ENCODE measurements at regions not wholly inside any gene's neighbourhood (a gene's known extent, or its start where the extent isn't known, plus 50 kb on each side); places are given as distances from the start of the nearest gene placed in this dataset.
"Not testable (repeated sequence)": the region's sequence is repeated elsewhere in the genome, so short reads cannot be mapped to it uniquely, and the experiment has no call there.

DNA sequence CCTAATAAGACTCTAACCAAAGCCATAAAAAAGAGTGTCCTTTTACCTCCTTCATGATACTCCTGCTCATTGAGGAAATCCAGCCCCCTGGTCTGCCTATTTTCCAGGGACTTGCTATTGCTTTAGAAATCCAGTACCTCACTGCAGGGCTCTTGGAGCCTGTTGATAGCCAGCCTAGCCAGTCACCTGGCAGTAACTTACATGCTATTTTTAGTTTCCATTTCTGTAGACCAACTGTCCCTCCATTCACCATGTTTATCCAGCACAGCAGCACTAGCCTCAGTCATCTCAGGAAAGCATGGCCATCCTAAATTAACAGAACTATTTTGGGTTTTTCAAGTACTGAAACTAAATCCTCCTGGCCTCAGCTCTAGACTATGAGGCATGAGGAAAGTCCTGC, 91.5 kb upstream of the PHF24 start:
- Histone ChIP-seq H3K4me1 (no peaks in the 10 kb centered on the region), H3K36me3 (replicated peaks in 1 of 2; ENCODE audit: insufficient read depth in 1 of 2, low read depth in 2 of 2) (no peaks in the 10 kb centered on the region), H3K27ac (no peak overlapping the region), H3K27me3 (no peaks in the 10 kb centered on the region), H3K4me3 (no peak overlapping the region), H3K9me3 (no peaks in the 10 kb centered on the region)
- no peak for TF ChIP-seq POLR2A (IDR thresholded peaks at IDR 0.05)
- TF ChIP-seq, protein P1, sequence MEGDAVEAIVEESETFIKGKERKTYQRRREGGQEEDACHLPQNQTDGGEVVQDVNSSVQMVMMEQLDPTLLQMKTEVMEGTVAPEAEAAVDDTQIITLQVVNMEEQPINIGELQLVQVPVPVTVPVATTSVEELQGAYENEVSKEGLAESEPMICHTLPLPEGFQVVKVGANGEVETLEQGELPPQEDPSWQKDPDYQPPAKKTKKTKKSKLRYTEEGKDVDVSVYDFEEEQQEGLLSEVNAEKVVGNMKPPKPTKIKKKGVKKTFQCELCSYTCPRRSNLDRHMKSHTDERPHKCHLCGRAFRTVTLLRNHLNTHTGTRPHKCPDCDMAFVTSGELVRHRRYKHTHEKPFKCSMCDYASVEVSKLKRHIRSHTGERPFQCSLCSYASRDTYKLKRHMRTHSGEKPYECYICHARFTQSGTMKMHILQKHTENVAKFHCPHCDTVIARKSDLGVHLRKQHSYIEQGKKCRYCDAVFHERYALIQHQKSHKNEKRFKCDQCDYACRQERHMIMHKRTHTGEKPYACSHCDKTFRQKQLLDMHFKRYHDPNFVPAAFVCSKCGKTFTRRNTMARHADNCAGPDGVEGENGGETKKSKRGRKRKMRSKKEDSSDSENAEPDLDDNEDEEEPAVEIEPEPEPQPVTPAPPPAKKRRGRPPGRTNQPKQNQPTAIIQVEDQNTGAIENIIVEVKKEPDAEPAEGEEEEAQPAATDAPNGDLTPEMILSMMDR (IDR thresholded peaks at IDR 0.05) = no peak
- no peak for ATAC-seq
- intact Hi-C loops (cut with DNase I) = no loop called here
- no peak for DNase-seq

DNA sequence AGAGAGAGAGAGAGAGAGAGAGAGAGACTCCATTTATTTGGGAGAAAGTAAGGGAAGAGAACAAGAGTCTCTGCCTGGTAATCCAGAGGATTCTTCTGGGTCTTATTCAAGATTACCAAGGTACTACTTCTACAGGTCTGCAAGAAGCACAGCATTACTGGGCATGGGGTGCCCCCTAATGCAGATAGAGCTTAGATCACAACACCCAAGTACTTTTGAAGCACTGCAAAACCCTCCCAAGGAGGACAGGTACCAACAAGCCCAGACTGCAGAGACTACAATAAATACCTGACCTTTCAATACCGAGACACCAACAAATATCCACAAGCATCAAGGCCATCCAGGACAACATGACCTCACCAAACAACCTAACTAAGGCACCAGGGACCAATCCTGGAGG, 94.7 kb upstream of the PHF24 start:
- no peak for ATAC-seq
- Histone ChIP-seq H3K4me1 (no peaks in the 10 kb centered on the region), H3K36me3 (replicated peaks in 1 of 2; ENCODE audit: insufficient read depth in 1 of 2, low read depth in 2 of 2) (no peaks in the 10 kb centered on the region), H3K4me3 (no peak overlapping the region), H3K9me3 (no peaks in the 10 kb centered on the region), H3K27me3 (no peaks in the 10 kb centered on the region), H3K27ac (no peak overlapping the region)
- WGBS, 2 donors = 6 to 82% methylated on average over 1 of the region's 1 CpG
- intact Hi-C loops (cut with DNase I) = no loop called here
- no peak for DNase-seq
- no peak for TF ChIP-seq POLR2A (IDR thresholded peaks at IDR 0.05)
- TF ChIP-seq, protein P1 (IDR thresholded peaks at IDR 0.05) = no peak

- no peaks in the 10 kb centered on the region for H3K9me3 ChIP-seq
- H3K27me3 ChIP-seq = no peaks in the 10 kb centered on the region
- DNase-seq (no peak), ATAC-seq (no peak)
- no peak overlapping the region for H3K4me3 ChIP-seq
- TF ChIP-seq POLR2A (IDR thresholded peaks at IDR 0.05) = no peak
- TF ChIP-seq, protein P1 (IDR thresholded peaks at IDR 0.05) = no peak
- no peak overlapping the region for H3K27ac ChIP-seq
- no peaks in the 10 kb centered on the region for H3K36me3 ChIP-seq (replicated peaks in 1 of 2; ENCODE audit: insufficient read depth in 1 of 2, low read depth in 2 of 2)
- H3K4me1 ChIP-seq = no peaks in the 10 kb centered on the region
- intact Hi-C loops (cut with DNase I) = no loop called here
These were observed 95.2 kb upstream of the PHF24 start for GRCh38 chr9:34862836-34863235.

DNA sequence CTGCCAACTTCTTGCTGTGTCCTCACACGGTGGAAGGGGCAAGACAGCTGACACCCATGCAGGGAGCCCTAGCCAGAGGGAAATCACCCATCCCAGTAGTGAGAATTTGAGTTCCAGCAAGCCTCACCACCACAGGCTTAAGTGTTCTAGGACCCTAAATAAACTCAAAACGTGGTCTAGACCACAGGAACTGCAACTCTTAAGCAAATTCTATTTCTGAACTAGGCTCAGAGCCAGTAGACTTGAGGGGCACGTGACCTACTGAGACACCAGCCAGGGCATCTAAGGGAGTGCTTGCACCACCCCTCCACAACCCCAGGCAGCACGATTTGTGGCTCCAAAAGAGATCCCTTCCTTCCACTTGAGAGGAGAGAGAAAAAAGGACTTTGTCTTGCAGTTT, 96.0 kb upstream of the PHF24 start:
- no peaks in the 10 kb centered on the region for H3K9me3 ChIP-seq
- no peaks in the 10 kb centered on the region for H3K27me3 ChIP-seq
- H3K27ac ChIP-seq = no peak overlapping the region
- WGBS, 2 donors = 12 to 24% methylated on average over 3 to 4 of the region's 4 CpGs
- DNase-seq (no peak), ATAC-seq (no peak)
- intact Hi-C loops (cut with DNase I) = no loop called here
- H3K4me1 ChIP-seq = no peaks in the 10 kb centered on the region
- H3K36me3 ChIP-seq (replicated peaks in 1 of 2; ENCODE audit: insufficient read depth in 1 of 2, low read depth in 2 of 2) = no peaks in the 10 kb centered on the region
- TF ChIP-seq, protein P1 (IDR thresholded peaks at IDR 0.05) = no peak
- no peak overlapping the region for H3K4me3 ChIP-seq

DNA sequence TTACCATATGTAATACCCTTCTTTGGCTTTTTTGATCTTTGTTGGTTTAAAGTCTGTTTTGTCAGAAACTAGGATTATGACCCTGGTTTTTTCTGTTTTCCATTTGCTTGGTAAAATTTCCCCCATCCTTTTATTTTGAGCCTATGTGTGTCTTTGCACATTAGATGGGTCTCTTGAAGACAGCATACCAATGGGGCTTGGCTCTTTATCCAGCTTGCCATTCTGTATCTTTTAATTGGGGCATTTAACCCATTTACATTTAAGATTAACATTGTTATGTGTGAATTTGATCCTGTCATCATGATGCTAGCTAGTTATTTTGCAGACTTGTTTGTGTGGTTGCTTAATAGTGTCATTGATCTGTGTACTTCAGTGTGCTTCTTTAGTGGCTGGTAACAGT, 103.1 kb upstream of the PHF24 start:
- intact Hi-C loops (cut with DNase I); H3K36me3 ChIP-seq (replicated peaks in 1 of 2; ENCODE audit: insufficient read depth in 1 of 2, low read depth in 2 of 2); H3K4me3 ChIP-seq; ATAC-seq; DNase-seq; H3K9me3 ChIP-seq; H3K27me3 ChIP-seq; H3K4me1 ChIP-seq; H3K27ac ChIP-seq: not testable (repeated sequence)

Measured in body of pancreas (tissue), 4 donors.